Neural progenitor cell (in vitro differentiated cells): ENCODE measurements at regions not wholly inside any gene's neighbourhood (a gene's known extent, or its start where the extent isn't known, plus 50 kb on each side); places are given as distances from the start of the nearest gene placed in this dataset.
"Not testable (repeated sequence)": the region's sequence is repeated elsewhere in the genome, so short reads cannot be mapped to it uniquely, and the experiment has no call there.

Experiments
- CTCF ChIP-seq: fragments of 200-600 bp; sonication (generic); IDR thresholded peaks from 2 replicates; pipeline ENCODE4 v1.5.1; 2017; ENCODE audit warnings: antibody characterized with exemption, mild to moderate bottlenecking
- EZH2 ChIP-seq: fragments of 200-600 bp; sonication (generic); IDR thresholded peaks from 2 replicates; pipeline ENCODE4 v1.6.1; 2017; ENCODE audit warnings: antibody characterized with exemption, mild to moderate bottlenecking, moderate library complexity
- EZH2phosphoT487 ChIP-seq: fragments of 200-600 bp; sonication (generic); IDR thresholded peaks from 2 replicates; pipeline ENCODE4 v1.6.1; 2017; ENCODE audit warnings: antibody characterized with exemption

- TF ChIP-seq CTCF, EZH2phosphoT487, EZH2: not testable (repeated sequence)
These were observed 878.4 kb downstream of the PCDH11X start for GRCh38 chrX:92657593-92657992.
